WTC11 (cell line): ENCODE measurements at regions not wholly inside any gene's neighbourhood (a gene's known extent, or its start where the extent isn't known, plus 50 kb on each side); places are given as distances from the start of the nearest gene placed in this dataset.
"Not testable (repeated sequence)": the region's sequence is repeated elsewhere in the genome, so short reads cannot be mapped to it uniquely, and the experiment has no call there.

Experiments
- ATAC-seq: fragments of 200-7000 bp; cut with Tn5 transposase; 2 replicates; pipeline ENCODE4 v1.10.0; 2021; ENCODE audit warnings: mild to moderate bottlenecking, moderate library complexity
- CTCF ChIA-PET: fragments of 300-600 bp; sonication (Branson Sonifier 250); formaldehyde crosslinking; loops from one replicate; lab custom pipeline; 2021; ENCODE audit warnings: antibody characterized with exemption; lab: Charles Lee
- POLR2A ChIA-PET: fragments of 350-600 bp; sonication (Branson Sonifier 250); formaldehyde crosslinking; loops from one replicate; lab custom pipeline; 2021; ENCODE audit warnings: antibody characterized with exemption; lab: Charles Lee
- DNase-seq: peaks from one replicate; pipeline ENCODE4 v3.0.0; 2021; ENCODE audit warnings: low spot score
- H3K27ac Mint-ChIP-seq: 2 replicates; pipeline ENCODE4 v1.8.0; 2021; ENCODE audit warnings: mixed read lengths
- H3K27me3 Mint-ChIP-seq: 2 replicates; pipeline ENCODE4 v1.8.0; 2021; ENCODE audit warnings: low read depth, mild to moderate bottlenecking, moderate library complexity, mixed read lengths
- H3K36me3 Mint-ChIP-seq: 2 replicates; pipeline ENCODE4 v1.8.0; 2021; ENCODE audit warnings: mixed read lengths
- H3K4me1 Mint-ChIP-seq: 2 replicates; pipeline ENCODE4 v1.8.0; 2022; ENCODE audit warnings: mixed read lengths
- H3K4me3 Mint-ChIP-seq: 2 replicates; pipeline ENCODE4 v1.8.0; 2021; ENCODE audit warnings: mild to moderate bottlenecking, moderate library complexity, mixed read lengths
- H3K9me3 Mint-ChIP-seq: 2 replicates; pipeline ENCODE4 v1.8.0; 2021; ENCODE audit warnings: mixed read lengths
- ATF1 ChIP-seq: sonication (generic); formaldehyde crosslinking; IDR thresholded peaks from 2 replicates; pipeline ENCODE4 v1.8.1; 2023; ENCODE audit warnings: mild to moderate bottlenecking, moderate library complexity, missing genetic modification reagents
- CREB1 ChIP-seq: sonication (generic); formaldehyde crosslinking; IDR thresholded peaks from 2 replicates; pipeline ENCODE4 v1.8.0; 2023; ENCODE audit warnings: mild to moderate bottlenecking, missing genetic modification reagents
- ESRRA ChIP-seq: sonication (generic); formaldehyde crosslinking; IDR thresholded peaks from 2 replicates; pipeline ENCODE4 v1.8.1; 2022; ENCODE audit warnings: mild to moderate bottlenecking, missing genetic modification reagents, borderline replicate concordance
- IRF2 ChIP-seq: sonication (generic); formaldehyde crosslinking; IDR thresholded peaks from 2 replicates; pipeline ENCODE4 v1.8.0; 2022; ENCODE audit warnings: low read depth, missing genetic modification reagents, borderline replicate concordance
- JUN ChIP-seq: sonication (generic); formaldehyde crosslinking; IDR thresholded peaks from 2 replicates; pipeline ENCODE4 v1.8.0; 2023; ENCODE audit warnings: mild to moderate bottlenecking, missing genetic modification reagents
- NFATC4 ChIP-seq: fragments of 250-450 bp; sonication (Bioruptor Pico); IDR thresholded peaks from 2 replicates; pipeline ENCODE4 v1.9.0; 2021; ENCODE audit warnings: mild to moderate bottlenecking
- NR2C2 ChIP-seq: sonication (generic); formaldehyde crosslinking; IDR thresholded peaks from 2 replicates; pipeline ENCODE4 v1.8.0; 2022; ENCODE audit warnings: mild to moderate bottlenecking, missing genetic modification reagents
- NR3C1 ChIP-seq: sonication (generic); formaldehyde crosslinking; conservative IDR thresholded peaks from 2 replicates; pipeline ENCODE4 v1.8.1; 2023; ENCODE audit warnings: low read depth, mild to moderate bottlenecking, missing genetic modification reagents
- OVOL2 ChIP-seq: fragments of 250-450 bp; sonication (Bioruptor Pico); IDR thresholded peaks from 2 replicates; pipeline ENCODE4 v1.9.0; 2021; ENCODE audit warnings: mild to moderate bottlenecking, borderline replicate concordance
- TCF7 ChIP-seq: sonication (generic); formaldehyde crosslinking; IDR thresholded peaks from 2 replicates; pipeline ENCODE4 v1.8.0; 2022; ENCODE audit warnings: mild to moderate bottlenecking, low read depth, missing genetic modification reagents, moderate library complexity
- ZBTB21 ChIP-seq: sonication (generic); formaldehyde crosslinking; IDR thresholded peaks from 2 replicates; pipeline ENCODE4 v1.8.1; 2023; ENCODE audit warnings: mild to moderate bottlenecking, missing genetic modification reagents, borderline replicate concordance
- ZNF232 ChIP-seq: sonication (generic); formaldehyde crosslinking; IDR thresholded peaks from 2 replicates; pipeline ENCODE4 v1.8.0; 2022; ENCODE audit warnings: mild to moderate bottlenecking, missing genetic modification reagents
- ZNF263 ChIP-seq: sonication (generic); formaldehyde crosslinking; IDR thresholded peaks from 2 replicates; pipeline ENCODE4 v1.8.1; 2022; ENCODE audit warnings: low read depth, mild to moderate bottlenecking, moderate library complexity, missing genetic modification reagents
- ZNF416 ChIP-seq: fragments of 250-450 bp; sonication (Bioruptor Pico); IDR thresholded peaks from 2 replicates; pipeline ENCODE4 v1.9.0; 2021; ENCODE audit warnings: mild to moderate bottlenecking, inconsistent platforms
- TF ChIP-seq, protein P1 (sequence below): sonication (generic); formaldehyde crosslinking; IDR thresholded peaks from 2 replicates; pipeline ENCODE4 v1.8.1; 2023; ENCODE audit warnings: mild to moderate bottlenecking, missing genetic modification reagents, moderate library complexity
- TF ChIP-seq, protein P2 (sequence below): sonication (generic); formaldehyde crosslinking; IDR thresholded peaks from 2 replicates; pipeline ENCODE4 v1.8.1; 2022; ENCODE audit warnings: low read depth, mild to moderate bottlenecking, moderate library complexity, missing genetic modification reagents, borderline replicate concordance
- TF ChIP-seq, protein P3 (sequence below): fragments of 250-450 bp; sonication (Bioruptor Pico); IDR thresholded peaks from 2 replicates; pipeline ENCODE4 v1.9.0; 2021; ENCODE audit warnings: mild to moderate bottlenecking
- TF ChIP-seq, protein P4 (sequence below): fragments of 200-600 bp; IDR thresholded peaks from 2 replicates; pipeline ENCODE4 v1.8.0; 2022; ENCODE audit warnings: antibody characterized with exemption
- TF ChIP-seq, protein P5 (sequence below): sonication (generic); formaldehyde crosslinking; IDR thresholded peaks from 2 replicates; pipeline ENCODE4 v1.8.0; 2023; ENCODE audit warnings: mild to moderate bottlenecking, missing genetic modification reagents

DNA sequence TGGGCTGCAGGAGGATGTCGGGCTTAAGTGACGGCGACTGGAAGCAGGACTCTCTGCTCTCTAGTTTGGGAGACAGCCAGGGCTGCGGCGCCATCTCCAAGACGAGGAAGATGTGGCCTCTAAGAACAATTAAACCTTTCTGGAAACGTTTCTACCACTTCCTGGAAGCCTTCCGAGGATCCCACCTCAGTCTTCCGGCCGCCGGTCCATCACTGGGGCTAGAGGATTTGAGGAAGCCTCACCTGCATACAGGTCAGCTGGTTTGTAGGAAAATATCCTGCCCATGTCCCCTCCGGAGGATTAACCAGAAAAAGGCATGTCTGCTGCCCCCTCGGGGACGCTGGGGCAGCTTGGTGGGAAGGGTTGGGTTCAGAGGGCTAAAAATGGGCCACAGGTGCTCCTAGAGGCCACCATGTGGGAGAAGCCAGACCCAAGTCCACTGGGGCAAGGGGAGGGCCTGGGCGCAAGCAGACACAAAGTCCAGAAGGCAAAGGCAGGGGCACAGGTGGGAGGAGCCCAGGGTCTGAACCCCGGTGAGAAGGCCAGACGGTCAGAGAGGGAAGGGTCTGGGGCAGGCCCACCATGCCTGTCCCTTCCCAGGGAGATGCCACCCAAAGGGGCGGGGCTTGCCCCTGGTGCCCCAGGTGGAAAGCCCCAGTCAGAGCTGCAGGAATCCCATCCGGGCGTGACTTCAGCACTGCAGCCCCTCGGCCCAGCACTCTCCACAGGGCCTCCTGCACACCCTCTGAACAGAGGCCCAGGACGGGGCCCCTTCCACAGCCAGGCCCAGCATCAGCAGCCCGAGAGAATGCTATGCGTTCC lies 82.2 kb upstream of the ID2 start (continued):
- TF ChIP-seq, protein P1, sequence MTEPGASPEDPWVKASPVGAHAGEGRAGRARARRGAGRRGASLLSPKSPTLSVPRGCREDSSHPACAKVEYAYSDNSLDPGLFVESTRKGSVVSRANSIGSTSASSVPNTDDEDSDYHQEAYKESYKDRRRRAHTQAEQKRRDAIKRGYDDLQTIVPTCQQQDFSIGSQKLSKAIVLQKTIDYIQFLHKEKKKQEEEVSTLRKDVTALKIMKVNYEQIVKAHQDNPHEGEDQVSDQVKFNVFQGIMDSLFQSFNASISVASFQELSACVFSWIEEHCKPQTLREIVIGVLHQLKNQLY (CRISPR knock-in tag) = no peak
- TF ChIP-seq, protein P2, sequence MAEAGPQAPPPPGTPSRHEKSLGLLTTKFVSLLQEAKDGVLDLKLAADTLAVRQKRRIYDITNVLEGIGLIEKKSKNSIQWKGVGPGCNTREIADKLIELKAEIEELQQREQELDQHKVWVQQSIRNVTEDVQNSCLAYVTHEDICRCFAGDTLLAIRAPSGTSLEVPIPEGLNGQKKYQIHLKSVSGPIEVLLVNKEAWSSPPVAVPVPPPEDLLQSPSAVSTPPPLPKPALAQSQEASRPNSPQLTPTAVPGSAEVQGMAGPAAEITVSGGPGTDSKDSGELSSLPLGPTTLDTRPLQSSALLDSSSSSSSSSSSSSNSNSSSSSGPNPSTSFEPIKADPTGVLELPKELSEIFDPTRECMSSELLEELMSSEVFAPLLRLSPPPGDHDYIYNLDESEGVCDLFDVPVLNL (CRISPR knock-in tag) = no peak
- TF ChIP-seq, protein P3, sequence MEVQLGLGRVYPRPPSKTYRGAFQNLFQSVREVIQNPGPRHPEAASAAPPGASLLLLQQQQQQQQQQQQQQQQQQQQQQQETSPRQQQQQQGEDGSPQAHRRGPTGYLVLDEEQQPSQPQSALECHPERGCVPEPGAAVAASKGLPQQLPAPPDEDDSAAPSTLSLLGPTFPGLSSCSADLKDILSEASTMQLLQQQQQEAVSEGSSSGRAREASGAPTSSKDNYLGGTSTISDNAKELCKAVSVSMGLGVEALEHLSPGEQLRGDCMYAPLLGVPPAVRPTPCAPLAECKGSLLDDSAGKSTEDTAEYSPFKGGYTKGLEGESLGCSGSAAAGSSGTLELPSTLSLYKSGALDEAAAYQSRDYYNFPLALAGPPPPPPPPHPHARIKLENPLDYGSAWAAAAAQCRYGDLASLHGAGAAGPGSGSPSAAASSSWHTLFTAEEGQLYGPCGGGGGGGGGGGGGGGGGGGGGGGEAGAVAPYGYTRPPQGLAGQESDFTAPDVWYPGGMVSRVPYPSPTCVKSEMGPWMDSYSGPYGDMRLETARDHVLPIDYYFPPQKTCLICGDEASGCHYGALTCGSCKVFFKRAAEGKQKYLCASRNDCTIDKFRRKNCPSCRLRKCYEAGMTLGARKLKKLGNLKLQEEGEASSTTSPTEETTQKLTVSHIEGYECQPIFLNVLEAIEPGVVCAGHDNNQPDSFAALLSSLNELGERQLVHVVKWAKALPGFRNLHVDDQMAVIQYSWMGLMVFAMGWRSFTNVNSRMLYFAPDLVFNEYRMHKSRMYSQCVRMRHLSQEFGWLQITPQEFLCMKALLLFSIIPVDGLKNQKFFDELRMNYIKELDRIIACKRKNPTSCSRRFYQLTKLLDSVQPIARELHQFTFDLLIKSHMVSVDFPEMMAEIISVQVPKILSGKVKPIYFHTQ (CRISPR knock-in tag) = no peak
- TF ChIP-seq TCF7 (CRISPR knock-in tag) (no peak), ZBTB21 (no peak)
- TF ChIP-seq, protein P4, sequence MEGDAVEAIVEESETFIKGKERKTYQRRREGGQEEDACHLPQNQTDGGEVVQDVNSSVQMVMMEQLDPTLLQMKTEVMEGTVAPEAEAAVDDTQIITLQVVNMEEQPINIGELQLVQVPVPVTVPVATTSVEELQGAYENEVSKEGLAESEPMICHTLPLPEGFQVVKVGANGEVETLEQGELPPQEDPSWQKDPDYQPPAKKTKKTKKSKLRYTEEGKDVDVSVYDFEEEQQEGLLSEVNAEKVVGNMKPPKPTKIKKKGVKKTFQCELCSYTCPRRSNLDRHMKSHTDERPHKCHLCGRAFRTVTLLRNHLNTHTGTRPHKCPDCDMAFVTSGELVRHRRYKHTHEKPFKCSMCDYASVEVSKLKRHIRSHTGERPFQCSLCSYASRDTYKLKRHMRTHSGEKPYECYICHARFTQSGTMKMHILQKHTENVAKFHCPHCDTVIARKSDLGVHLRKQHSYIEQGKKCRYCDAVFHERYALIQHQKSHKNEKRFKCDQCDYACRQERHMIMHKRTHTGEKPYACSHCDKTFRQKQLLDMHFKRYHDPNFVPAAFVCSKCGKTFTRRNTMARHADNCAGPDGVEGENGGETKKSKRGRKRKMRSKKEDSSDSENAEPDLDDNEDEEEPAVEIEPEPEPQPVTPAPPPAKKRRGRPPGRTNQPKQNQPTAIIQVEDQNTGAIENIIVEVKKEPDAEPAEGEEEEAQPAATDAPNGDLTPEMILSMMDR = no peak

DNA sequence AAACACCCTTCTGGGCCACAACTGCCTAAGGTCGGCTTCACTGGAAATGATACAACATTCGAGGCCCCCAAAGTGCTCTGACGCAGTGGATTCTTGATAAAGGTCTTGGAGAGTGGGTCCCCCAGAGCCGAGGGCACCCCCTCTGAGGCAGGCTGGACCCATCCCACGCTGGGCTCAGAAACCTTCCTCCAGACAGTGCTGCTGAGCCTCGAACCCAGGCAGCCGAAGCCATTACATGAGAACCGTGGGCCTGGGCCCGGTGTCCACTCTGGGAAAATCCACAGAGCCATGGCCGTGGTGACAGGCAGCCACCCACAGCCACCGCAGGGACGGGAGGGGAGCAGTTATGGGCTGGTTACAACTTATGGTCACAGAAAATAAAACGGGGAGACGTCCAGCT lies 81.4 kb upstream of the ID2 start:
- ATAC-seq (no peak), DNase-seq (no peak)
- no peak overlapping the region for H3K4me3 Mint-ChIP-seq
- TF ChIP-seq NR2C2 (CRISPR knock-in tag) = no peak
- no peak for TF ChIP-seq NR3C1
- no peak for TF ChIP-seq IRF2 (CRISPR knock-in tag)
- no peak for TF ChIP-seq ESRRA
- TF ChIP-seq ATF1 (CRISPR knock-in tag) = no peak
- TF ChIP-seq, protein P5, sequence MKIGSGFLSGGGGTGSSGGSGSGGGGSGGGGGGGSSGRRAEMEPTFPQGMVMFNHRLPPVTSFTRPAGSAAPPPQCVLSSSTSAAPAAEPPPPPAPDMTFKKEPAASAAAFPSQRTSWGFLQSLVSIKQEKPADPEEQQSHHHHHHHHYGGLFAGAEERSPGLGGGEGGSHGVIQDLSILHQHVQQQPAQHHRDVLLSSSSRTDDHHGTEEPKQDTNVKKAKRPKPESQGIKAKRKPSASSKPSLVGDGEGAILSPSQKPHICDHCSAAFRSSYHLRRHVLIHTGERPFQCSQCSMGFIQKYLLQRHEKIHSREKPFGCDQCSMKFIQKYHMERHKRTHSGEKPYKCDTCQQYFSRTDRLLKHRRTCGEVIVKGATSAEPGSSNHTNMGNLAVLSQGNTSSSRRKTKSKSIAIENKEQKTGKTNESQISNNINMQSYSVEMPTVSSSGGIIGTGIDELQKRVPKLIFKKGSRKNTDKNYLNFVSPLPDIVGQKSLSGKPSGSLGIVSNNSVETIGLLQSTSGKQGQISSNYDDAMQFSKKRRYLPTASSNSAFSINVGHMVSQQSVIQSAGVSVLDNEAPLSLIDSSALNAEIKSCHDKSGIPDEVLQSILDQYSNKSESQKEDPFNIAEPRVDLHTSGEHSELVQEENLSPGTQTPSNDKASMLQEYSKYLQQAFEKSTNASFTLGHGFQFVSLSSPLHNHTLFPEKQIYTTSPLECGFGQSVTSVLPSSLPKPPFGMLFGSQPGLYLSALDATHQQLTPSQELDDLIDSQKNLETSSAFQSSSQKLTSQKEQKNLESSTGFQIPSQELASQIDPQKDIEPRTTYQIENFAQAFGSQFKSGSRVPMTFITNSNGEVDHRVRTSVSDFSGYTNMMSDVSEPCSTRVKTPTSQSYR (CRISPR knock-in tag) = no peak
- no peaks in the 10 kb centered on the region for H3K36me3 Mint-ChIP-seq
- no peak overlapping the region for H3K27ac Mint-ChIP-seq
- POLR2A ChIA-PET = no interaction called here
- CTCF ChIA-PET = no interaction called here
- H3K4me1 Mint-ChIP-seq = no peaks in the 10 kb centered on the region
- no peaks in the 10 kb centered on the region for H3K27me3 Mint-ChIP-seq
- no peaks in the 10 kb centered on the region for H3K9me3 Mint-ChIP-seq

DNA sequence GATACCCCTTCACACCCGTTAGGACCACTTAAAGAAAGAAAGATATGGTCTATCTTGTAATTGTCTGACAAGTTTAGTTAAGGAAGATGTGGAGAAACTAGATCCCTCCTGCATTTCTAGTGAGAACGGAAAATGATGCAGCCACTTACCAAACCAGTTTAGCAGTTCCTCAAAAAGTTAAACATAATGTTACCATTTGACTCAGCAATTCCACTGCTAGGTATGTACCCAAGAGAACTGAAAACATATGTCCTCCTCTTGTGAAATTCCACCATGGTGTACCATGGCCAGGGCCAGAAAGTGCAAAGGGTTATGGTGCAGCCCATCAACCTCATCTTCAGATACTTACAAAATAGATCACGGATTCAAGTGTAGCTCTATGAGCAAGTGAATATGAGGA lies 79.0 kb upstream of the ID2 start:
- H3K4me3 Mint-ChIP-seq = no peak overlapping the region
- TF ChIP-seq ZNF416 = no peak
- TF ChIP-seq CREB1 (CRISPR knock-in tag) = no peak
- TF ChIP-seq, protein P4 = no peak
- TF ChIP-seq OVOL2 (CRISPR knock-in tag) = no peak
- TF ChIP-seq JUN = no peak
- TF ChIP-seq ZNF263 (CRISPR knock-in tag) = no peak
- no peak for TF ChIP-seq ZNF232 (CRISPR knock-in tag)
- TF ChIP-seq NFATC4 (CRISPR knock-in tag) = no peak
- TF ChIP-seq, all 79 proteins: peak for 0
- H3K4me1 Mint-ChIP-seq = no peaks in the 10 kb centered on the region
- H3K36me3 Mint-ChIP-seq = no peaks in the 10 kb centered on the region
- ChIA-PET POLR2A (no interaction called here), CTCF (no interaction called here)
- H3K9me3 Mint-ChIP-seq = no peaks in the 10 kb centered on the region
- no peak for ATAC-seq
- no peak overlapping the region for H3K27ac Mint-ChIP-seq
- H3K27me3 Mint-ChIP-seq = peaks cover 3% of the 10 kb centered on the region; the same call in 1 of the 2 replicates
- no peak for DNase-seq

DNA sequence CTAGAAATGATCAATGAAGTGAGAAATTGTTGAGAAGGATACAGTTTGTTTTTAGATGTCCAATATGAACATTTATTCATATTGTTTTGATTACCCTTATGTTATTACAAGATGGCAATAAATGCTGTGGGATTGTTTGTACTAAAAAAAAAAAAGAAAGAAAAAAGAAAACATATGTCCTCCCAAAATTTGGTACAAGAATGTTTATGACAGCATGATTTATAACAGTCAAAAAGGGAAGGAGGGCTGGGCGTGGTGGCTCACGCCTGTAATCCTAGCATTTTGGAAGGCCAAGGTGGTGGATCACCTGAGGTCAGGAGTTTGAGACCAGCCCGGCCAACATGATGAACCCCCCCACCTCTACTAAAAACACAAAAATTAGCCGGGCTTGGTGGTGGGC lies 78.5 kb upstream of the ID2 start:
- H3K4me1 Mint-ChIP-seq, DNase-seq, H3K4me3 Mint-ChIP-seq, H3K27ac Mint-ChIP-seq, POLR2A ChIA-PET, CTCF ChIA-PET, H3K9me3 Mint-ChIP-seq, H3K36me3 Mint-ChIP-seq, ATAC-seq, H3K27me3 Mint-ChIP-seq: not testable (repeated sequence)
